IMR-90 (cell line): ENCODE measurements at regions not wholly inside any gene's neighbourhood (a gene's known extent, or its start where the extent isn't known, plus 50 kb on each side); places are given as distances from the start of the nearest gene placed in this dataset.

Source experiments
- ATAC-seq: fragments of 200-7000 bp; cut with Tn5 transposase; 2 replicates; pipeline ENCODE4 v1.9.1; 2020; ENCODE audit warnings: low read depth, mild to moderate bottlenecking, moderate library complexity
- BruUV-seq: library from RNA; stranded (reverse); fragments of 400-500 nt; replicated peaks from 2 replicates; lab custom pipeline; 2021; lab: Mats Ljungman, UMichigan
- CTCF ChIA-PET: fragments of 300-600 bp; formaldehyde crosslinking; extraction: SDS; loops from one replicate; lab custom pipeline; 2021; ENCODE audit warnings: antibody characterized with exemption; lab: Yijun Ruan, JAX
- POLR2A ChIA-PET: fragments of 300-600 bp; sonication (Branson Sonifier 250); formaldehyde crosslinking; loops from one replicate; lab custom pipeline; 2022; ENCODE audit warnings: antibody characterized with exemption; ENCODE audit not compliant: unreplicated experiment; lab: Charles Lee
- DNase-seq: peaks from one replicate; pipeline ENCODE4 v3.0.0; 2013
- H2AFZ ChIP-seq: replicated peaks from 2 replicates; pipeline ENCODE3; 2013; ENCODE audit warnings: low read length, mild to moderate bottlenecking; ENCODE audit not compliant: poor library complexity
- H2AK5ac ChIP-seq: 2 replicates; pipeline ENCODE4 v1.6.1; 2013; ENCODE audit warnings: low read depth, low read length, inconsistent platforms
- H2AK9ac ChIP-seq: replicated peaks from 2 replicates; pipeline ENCODE3; 2013; ENCODE audit warnings: mild to moderate bottlenecking, low read depth, low read length, moderate library complexity; ENCODE audit not compliant: poor library complexity
- H2BK120ac ChIP-seq: 2 replicates; pipeline ENCODE4 v1.6.1; 2013; ENCODE audit warnings: low read depth, low read length, inconsistent platforms
- H2BK15ac ChIP-seq: 3 replicates; pipeline ENCODE4 v1.6.1; 2013; ENCODE audit warnings: low read depth, low read length, inconsistent platforms
- H2BK20ac ChIP-seq: 2 replicates; pipeline ENCODE4 v1.6.1; 2013; ENCODE audit warnings: low read depth, mild to moderate bottlenecking, inconsistent platforms, low read length, moderate library complexity
- H2BK5ac ChIP-seq: 2 replicates; pipeline ENCODE4 v1.6.1; 2013; ENCODE audit warnings: mild to moderate bottlenecking, low read depth, low read length, inconsistent platforms; ENCODE audit not compliant: poor library complexity, severe bottlenecking
- H3K14ac ChIP-seq: replicated peaks from 2 replicates; pipeline ENCODE4 v1.6.1; 2013; ENCODE audit warnings: low read depth, low read length, inconsistent platforms
- H3K18ac ChIP-seq: 2 replicates; pipeline ENCODE4 v1.6.1; 2013; ENCODE audit warnings: low read depth, low read length, control low read depth
- H3K23ac ChIP-seq: 2 replicates; pipeline ENCODE4 v1.6.1; 2013; ENCODE audit warnings: low read depth, low read length, inconsistent platforms
- H3K27ac ChIP-seq: 2 replicates; pipeline ENCODE4 v1.5.1; 2013; ENCODE audit warnings: mild to moderate bottlenecking, control low read depth, low read length; ENCODE audit not compliant: insufficient read depth
- H3K27me3 ChIP-seq: 2 replicates; pipeline ENCODE4 v1.6.1; 2013; ENCODE audit warnings: low read length; ENCODE audit not compliant: control insufficient read depth, insufficient read depth
- H3K36me3 ChIP-seq: 2 replicates; pipeline ENCODE4 v1.6.1; 2013; ENCODE audit warnings: low read length, mixed read lengths; ENCODE audit not compliant: control insufficient read depth, insufficient read depth
- H3K4ac ChIP-seq: 2 replicates; pipeline ENCODE4 v1.6.1; 2013; ENCODE audit warnings: low read depth, low read length, inconsistent platforms
- H3K4me1 ChIP-seq: 2 replicates; pipeline ENCODE4 v1.6.1; 2013; ENCODE audit warnings: low read length, mixed read lengths; ENCODE audit not compliant: control insufficient read depth, insufficient read depth
- H3K4me2 ChIP-seq: 2 replicates; pipeline ENCODE4 v1.6.1; 2013; ENCODE audit warnings: low read depth, mild to moderate bottlenecking, control low read depth, low read length, moderate library complexity
- H3K4me3 ChIP-seq: 2 replicates; pipeline ENCODE4 v1.5.1; 2013; ENCODE audit warnings: low read depth, mild to moderate bottlenecking, control low read depth, low read length, moderate library complexity; ENCODE audit not compliant: insufficient read depth
- H3K56ac ChIP-seq: 2 replicates; pipeline ENCODE4 v1.6.1; 2013; ENCODE audit warnings: low read length, inconsistent platforms; ENCODE audit not compliant: insufficient read depth; ENCODE audit errors: extremely low read depth
- H3K79me1 ChIP-seq, 2 experiments: 2 replicates each; pipeline ENCODE4 v1.6.1; 2013; ENCODE audit warnings: low read length in 2 of 2, inconsistent platforms in 1 of 2, low read depth in 1 of 2
- H3K9ac ChIP-seq: 2 replicates; pipeline ENCODE4 v1.6.1; 2013; ENCODE audit warnings: low read depth, low read length, control low read depth
- H3K9me1 ChIP-seq: 2 replicates; pipeline ENCODE4 v1.6.1; 2013; ENCODE audit warnings: low read length, inconsistent platforms; ENCODE audit not compliant: insufficient read depth
- H3K9me3 ChIP-seq: 2 replicates; pipeline ENCODE4 v1.6.1; 2013; ENCODE audit warnings: low read length; ENCODE audit not compliant: control insufficient read depth, insufficient read depth
- H4K20me1 ChIP-seq: 2 replicates; pipeline ENCODE4 v1.6.1; 2013; ENCODE audit warnings: low read length, inconsistent platforms; ENCODE audit not compliant: insufficient read depth
- H4K5ac ChIP-seq: 2 replicates; pipeline ENCODE4 v1.6.1; 2013; ENCODE audit warnings: mild to moderate bottlenecking, low read depth, low read length, control low read depth
- H4K8ac ChIP-seq, 2 experiments: 2 replicates each; pipeline ENCODE4 v1.6.1; 2013; ENCODE audit warnings: low read depth in 2 of 2, low read length in 2 of 2, control low read depth in 1 of 2, inconsistent platforms in 1 of 2
- H4K91ac ChIP-seq: 2 replicates; pipeline ENCODE4 v1.6.1; 2013; ENCODE audit warnings: low read depth, low read length, inconsistent platforms; ENCODE audit not compliant: insufficient read depth
- BHLHE40 ChIP-seq: fragments of 150-350 bp; IDR thresholded peaks from 2 replicates; pipeline ENCODE4 v1.6.1; 2016; ENCODE audit warnings: mild to moderate bottlenecking, low read depth, low read length
- MAZ ChIP-seq: IDR thresholded peaks from 2 replicates; pipeline ENCODE4 v1.6.1; 2012; ENCODE audit warnings: low read depth, mild to moderate bottlenecking, low read length, improper control_type of control experiment, moderate library complexity, borderline replicate concordance
- MXI1 ChIP-seq: IDR thresholded peaks from 2 replicates; pipeline ENCODE4 v1.6.1; 2012; ENCODE audit warnings: low read depth, mild to moderate bottlenecking, low read length, moderate library complexity, borderline replicate concordance
- NFE2L2 ChIP-seq: fragments of 150-350 bp; IDR thresholded peaks from 2 replicates; pipeline ENCODE4 v1.6.1; 2016; ENCODE audit warnings: low read depth, mild to moderate bottlenecking, low read length
- POLR2A ChIP-seq: IDR thresholded peaks from 2 replicates; pipeline ENCODE4 v1.6.1; 2012; ENCODE audit warnings: mild to moderate bottlenecking, low read depth, low read length
- RAD21 ChIP-seq: IDR thresholded peaks from 2 replicates; pipeline ENCODE4 v1.6.1; 2012; ENCODE audit warnings: low read length, improper control_type of control experiment
- RCOR1 ChIP-seq: IDR thresholded peaks from 2 replicates; pipeline ENCODE4 v1.6.1; 2012; ENCODE audit warnings: mild to moderate bottlenecking, low read length, improper control_type of control experiment; ENCODE audit not compliant: insufficient replicate concordance
- RFX5 ChIP-seq: IDR thresholded peaks from 2 replicates; pipeline ENCODE4 v1.8.0; 2012; ENCODE audit warnings: low read depth, mild to moderate bottlenecking, low read length, moderate library complexity
- USF2 ChIP-seq: fragments of 150-350 bp; IDR thresholded peaks from 2 replicates; pipeline ENCODE4 v1.6.1; 2017; ENCODE audit warnings: mild to moderate bottlenecking, antibody characterized with exemption, low read length, low read depth
- WGBS, 2 experiments: methylation state at CpG; one replicate each; pipeline versions ENCODE4 v1.1.5 to v1.1.7; 2013; ENCODE audit warnings: missing lambda C conversion rate in 2 of 2; ENCODE audit not compliant: insufficient read length in 1 of 2; ENCODE audit errors: extremely low coverage in 2 of 2; 5-methylcytosine and 5-hydroxymethylcytosine counted together
- dilution Hi-C: fragments of 300-500 bp; cut with HindIII; formaldehyde crosslinking; loops from one replicate; pipeline ENCODE4 v1.14.3; 2018; ENCODE audit warnings: low sequenced_read_pairs; ENCODE audit not compliant: unreplicated experiment
- in situ Hi-C: fragments of 300-500 bp; cut with MboI; formaldehyde crosslinking; loops from 3 replicates; pipeline ENCODE4 v1.14.3; 2019; ENCODE audit warnings: low sequenced_read_pairs, inconsistent platforms, mixed read lengths
- intact Hi-C: fragments of 100-400 bp; cut with micrococcal nuclease; formaldehyde crosslinking; loops from 2 replicates; pipeline ENCODE4 v1.10.0; 2022
- TF ChIP-seq, protein P1 (sequence below): fragments of 150-350 bp; IDR thresholded peaks from 2 replicates; pipeline ENCODE4 v1.6.1; 2016; ENCODE audit warnings: low read depth, mild to moderate bottlenecking, low read length, moderate library complexity, borderline replicate concordance
- TF ChIP-seq, protein P2 (sequence below): conservative IDR thresholded peaks from 2 replicates; pipeline ENCODE4 v1.5.1; 2012; ENCODE audit warnings: mild to moderate bottlenecking, low read depth, low read length, improper control_type of control experiment

DNA sequence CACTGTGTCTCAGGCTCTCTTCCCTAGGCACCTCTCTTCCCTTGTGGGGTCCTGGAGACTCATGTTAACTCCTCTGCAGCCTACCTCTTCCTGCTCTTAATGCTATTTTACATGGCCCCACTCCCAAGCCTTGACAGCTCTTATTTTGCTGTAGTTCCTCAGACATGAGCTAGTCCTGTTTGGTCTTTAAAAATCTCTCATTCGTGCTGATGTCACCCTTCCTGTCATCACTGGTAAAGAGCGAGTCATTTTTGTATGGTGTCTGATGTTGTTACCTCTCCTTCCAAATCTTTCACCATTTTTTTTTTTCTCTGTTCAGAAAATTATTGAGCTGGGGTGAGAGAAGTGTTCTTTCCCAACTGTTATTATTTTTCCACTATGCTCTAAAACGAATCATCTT, 84.8 kb upstream of the ZBED5 start:
- no peak overlapping the region for H3K9ac ChIP-seq
- no peak overlapping the region for H4K5ac ChIP-seq
- no peaks in the 10 kb centered on the region for H4K20me1 ChIP-seq
- no peak overlapping the region for H3K4me3 ChIP-seq
- ChIA-PET CTCF (interaction anchor here (0.6 to 2.3 kb wide), 4 partner anchors 9 to 804 kb away, joined by 3 to 11 read pairs (median 4); no protein-coding TSS in a partner anchor), POLR2A (no interaction called here)
- H2BK120ac ChIP-seq = no peak overlapping the region
- no CpG with 5 or more reads among the region's 3 CpGs for WGBS, 2 experiments
- no peak overlapping the region for H3K4ac ChIP-seq
- no TSS peak for BruUV-seq
- in situ Hi-C loops = loop anchor here (5.0 kb wide), 1 partner anchor 70 kb away; no protein-coding TSS in a partner anchor
- H3K18ac ChIP-seq = no peak overlapping the region
- H2BK5ac ChIP-seq = no peak overlapping the region
- no peaks in the 10 kb centered on the region for H3K9me3 ChIP-seq
- H3K23ac ChIP-seq = no peak overlapping the region
- H4K8ac ChIP-seq = no peak overlapping the region
- TF ChIP-seq RCOR1 (no peak), BHLHE40 (no peak), POLR2A (no peak), RFX5 (no peak), MAZ (no peak), RAD21 (no peak), USF2 (no peak), NFE2L2 (no peak), MXI1 (no peak)
- TF ChIP-seq, protein P1, sequence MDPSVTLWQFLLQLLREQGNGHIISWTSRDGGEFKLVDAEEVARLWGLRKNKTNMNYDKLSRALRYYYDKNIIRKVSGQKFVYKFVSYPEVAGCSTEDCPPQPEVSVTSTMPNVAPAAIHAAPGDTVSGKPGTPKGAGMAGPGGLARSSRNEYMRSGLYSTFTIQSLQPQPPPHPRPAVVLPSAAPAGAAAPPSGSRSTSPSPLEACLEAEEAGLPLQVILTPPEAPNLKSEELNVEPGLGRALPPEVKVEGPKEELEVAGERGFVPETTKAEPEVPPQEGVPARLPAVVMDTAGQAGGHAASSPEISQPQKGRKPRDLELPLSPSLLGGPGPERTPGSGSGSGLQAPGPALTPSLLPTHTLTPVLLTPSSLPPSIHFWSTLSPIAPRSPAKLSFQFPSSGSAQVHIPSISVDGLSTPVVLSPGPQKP = no peak
- TF ChIP-seq, protein P2, sequence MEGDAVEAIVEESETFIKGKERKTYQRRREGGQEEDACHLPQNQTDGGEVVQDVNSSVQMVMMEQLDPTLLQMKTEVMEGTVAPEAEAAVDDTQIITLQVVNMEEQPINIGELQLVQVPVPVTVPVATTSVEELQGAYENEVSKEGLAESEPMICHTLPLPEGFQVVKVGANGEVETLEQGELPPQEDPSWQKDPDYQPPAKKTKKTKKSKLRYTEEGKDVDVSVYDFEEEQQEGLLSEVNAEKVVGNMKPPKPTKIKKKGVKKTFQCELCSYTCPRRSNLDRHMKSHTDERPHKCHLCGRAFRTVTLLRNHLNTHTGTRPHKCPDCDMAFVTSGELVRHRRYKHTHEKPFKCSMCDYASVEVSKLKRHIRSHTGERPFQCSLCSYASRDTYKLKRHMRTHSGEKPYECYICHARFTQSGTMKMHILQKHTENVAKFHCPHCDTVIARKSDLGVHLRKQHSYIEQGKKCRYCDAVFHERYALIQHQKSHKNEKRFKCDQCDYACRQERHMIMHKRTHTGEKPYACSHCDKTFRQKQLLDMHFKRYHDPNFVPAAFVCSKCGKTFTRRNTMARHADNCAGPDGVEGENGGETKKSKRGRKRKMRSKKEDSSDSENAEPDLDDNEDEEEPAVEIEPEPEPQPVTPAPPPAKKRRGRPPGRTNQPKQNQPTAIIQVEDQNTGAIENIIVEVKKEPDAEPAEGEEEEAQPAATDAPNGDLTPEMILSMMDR = no peak
- no peak overlapping the region for H2BK15ac ChIP-seq
- H3K9me1 ChIP-seq = no peaks in the 10 kb centered on the region
- no peak overlapping the region for H2AFZ ChIP-seq
- no peak overlapping the region for H3K14ac ChIP-seq
- ATAC-seq = no peak
- H3K79me1 ChIP-seq = no peaks in the 10 kb centered on the region
- no peak overlapping the region for H4K91ac ChIP-seq
- no peak overlapping the region for H2AK9ac ChIP-seq
- no peak overlapping the region for H3K4me2 ChIP-seq
- no peak overlapping the region for H3K56ac ChIP-seq
- H3K36me3 ChIP-seq = no peaks in the 10 kb centered on the region
- dilution Hi-C loops = no loop called here
- no peak for DNase-seq
- peaks cover 31% of the 10 kb centered on the region for H3K27me3 ChIP-seq
- H3K4me1 ChIP-seq = no peaks in the 10 kb centered on the region
- intact Hi-C loops = no loop called here
- H2BK20ac ChIP-seq = no peak overlapping the region
- H2AK5ac ChIP-seq = no peak overlapping the region
- no peak overlapping the region for H3K27ac ChIP-seq
